Neural crest cell (in vitro differentiated cells): ENCODE measurements at regions not wholly inside any gene's neighbourhood (a gene's known extent, or its start where the extent isn't known, plus 50 kb on each side); places are given as distances from the start of the nearest gene placed in this dataset.

Experiments used
- DNase-seq: peaks from one replicate; pipeline ENCODE4 v3.0.0; 2021; ENCODE audit warnings: low read depth, mixed read lengths, low spot score
- H3K27ac Mint-ChIP-seq: one replicate; pipeline ENCODE4 v1.8.0; 2021; ENCODE audit warnings: mild to moderate bottlenecking, mixed read lengths; ENCODE audit not compliant: unreplicated experiment
- H3K27me3 Mint-ChIP-seq: 2 replicates; pipeline ENCODE4 v1.8.0; 2021; ENCODE audit warnings: low read depth, mild to moderate bottlenecking, mixed read lengths
- H3K36me3 Mint-ChIP-seq: 2 replicates; pipeline ENCODE4 v1.8.0; 2021; ENCODE audit warnings: low read depth, mild to moderate bottlenecking, mixed read lengths
- H3K4me1 Mint-ChIP-seq: 2 replicates; pipeline ENCODE4 v1.8.0; 2021; ENCODE audit warnings: mixed read lengths
- H3K4me3 Mint-ChIP-seq: one replicate; pipeline ENCODE4 v1.8.0; 2021; ENCODE audit warnings: mild to moderate bottlenecking, mixed read lengths
- H3K9me3 Mint-ChIP-seq: 2 replicates; pipeline ENCODE4 v1.8.0; 2021; ENCODE audit warnings: mixed read lengths
- CTCF ChIP-seq: fragments of 200-600 bp; sonication (generic); conservative IDR thresholded peaks from 2 replicates; pipeline ENCODE4 v1.5.0; 2021; ENCODE audit warnings: antibody characterized with exemption, mild to moderate bottlenecking

DNA sequence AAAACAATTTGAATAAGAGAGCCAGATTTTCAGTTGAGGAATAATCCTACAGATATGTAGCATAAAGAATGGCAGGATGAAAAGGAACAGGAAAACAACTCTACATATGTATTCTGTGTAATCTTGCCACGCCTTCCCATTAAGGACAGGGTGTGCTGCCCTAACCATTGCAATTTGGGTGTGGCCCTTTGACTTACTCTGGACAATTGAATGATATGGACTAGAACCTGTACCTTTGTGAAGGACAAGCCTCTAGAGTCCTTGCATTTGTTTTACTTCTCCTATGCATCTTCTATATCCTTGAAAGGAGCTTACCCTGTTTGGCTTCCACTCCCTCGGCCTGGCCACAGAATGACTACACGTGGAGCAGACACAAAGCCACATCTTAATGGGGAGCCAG lies 1261.6 kb upstream of the GBE1 start:
- no peak for DNase-seq
- no peak for TF ChIP-seq CTCF
- Mint-ChIP-seq H3K4me3 (no peak overlapping the region), H3K36me3 (no peaks in the 10 kb centered on the region), H3K9me3 (no peaks in the 10 kb centered on the region), H3K27ac (no peak overlapping the region), H3K27me3 (no peaks in the 10 kb centered on the region), H3K4me1 (no peaks in the 10 kb centered on the region)

DNA sequence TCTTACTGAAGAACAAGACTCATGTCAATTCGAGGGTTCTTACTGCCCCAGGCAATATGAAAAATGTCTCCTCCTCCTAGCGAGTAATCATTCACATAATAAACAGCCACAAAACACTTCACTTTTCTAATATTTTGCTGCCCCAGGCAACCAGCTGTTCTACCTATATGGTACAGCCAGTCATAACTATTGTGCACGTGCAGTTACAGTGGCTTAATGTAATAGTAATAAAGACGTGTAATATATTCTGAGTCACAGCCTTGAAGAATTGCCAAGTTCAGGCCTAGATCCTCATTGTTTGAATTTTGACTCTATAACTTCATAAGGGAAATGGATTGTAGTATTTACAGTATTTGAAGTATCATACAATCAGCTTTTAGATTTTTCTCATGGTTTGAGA lies 1250.0 kb upstream of the GBE1 start:
- H3K4me3 Mint-ChIP-seq = no peak overlapping the region
- H3K9me3 Mint-ChIP-seq = no peaks in the 10 kb centered on the region
- H3K27me3 Mint-ChIP-seq = no peaks in the 10 kb centered on the region
- H3K27ac Mint-ChIP-seq = no peak overlapping the region
- no peaks in the 10 kb centered on the region for H3K36me3 Mint-ChIP-seq
- no peak for DNase-seq
- no peak for TF ChIP-seq CTCF
- H3K4me1 Mint-ChIP-seq = no peaks in the 10 kb centered on the region

- no peaks in the 10 kb centered on the region for H3K36me3 Mint-ChIP-seq
- no peaks in the 10 kb centered on the region for H3K27me3 Mint-ChIP-seq
- H3K27ac Mint-ChIP-seq = no peak overlapping the region
- H3K4me3 Mint-ChIP-seq = no peak overlapping the region
- H3K4me1 Mint-ChIP-seq = peaks cover 7% of the 10 kb centered on the region
- no peak for TF ChIP-seq CTCF
- no peak for DNase-seq
- no peaks in the 10 kb centered on the region for H3K9me3 Mint-ChIP-seq
Measured at GRCh38 chr3:83003917-83004316, 1242.5 kb upstream of the GBE1 start.

DNA sequence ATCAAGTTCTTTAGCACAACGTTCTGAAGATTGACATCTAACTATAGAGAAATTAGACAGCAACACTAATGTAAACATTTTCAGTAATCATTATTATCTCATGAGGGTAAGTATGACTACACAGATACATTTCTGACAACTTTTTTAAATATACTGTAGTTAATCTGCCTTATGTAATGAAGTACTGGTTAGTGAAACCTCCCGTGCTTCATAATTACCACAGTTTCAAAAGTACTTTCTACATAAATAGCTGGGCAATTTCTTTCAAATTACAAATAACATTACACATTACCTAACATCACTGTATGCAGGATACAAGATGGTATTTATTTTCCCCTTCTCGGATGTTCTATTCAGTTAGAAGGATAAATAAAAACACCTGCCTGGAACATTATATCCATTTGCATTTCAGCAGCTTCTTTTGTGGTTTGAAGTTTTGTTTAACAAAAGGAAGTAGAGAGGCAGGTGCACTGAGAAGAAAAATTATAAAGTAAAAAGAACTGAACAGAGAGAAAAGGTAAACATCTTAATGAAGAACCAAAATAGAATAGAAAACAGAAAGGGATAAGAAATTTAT lies 1241.5 kb upstream of the GBE1 start:
- H3K4me3 Mint-ChIP-seq = no peak overlapping the region
- H3K36me3 Mint-ChIP-seq = no peaks in the 10 kb centered on the region
- no peak for DNase-seq
- H3K4me1 Mint-ChIP-seq = peaks cover 7% of the 10 kb centered on the region
- TF ChIP-seq CTCF = no peak
- no peaks in the 10 kb centered on the region for H3K9me3 Mint-ChIP-seq
- H3K27ac Mint-ChIP-seq = no peak overlapping the region
- no peaks in the 10 kb centered on the region for H3K27me3 Mint-ChIP-seq

DNA sequence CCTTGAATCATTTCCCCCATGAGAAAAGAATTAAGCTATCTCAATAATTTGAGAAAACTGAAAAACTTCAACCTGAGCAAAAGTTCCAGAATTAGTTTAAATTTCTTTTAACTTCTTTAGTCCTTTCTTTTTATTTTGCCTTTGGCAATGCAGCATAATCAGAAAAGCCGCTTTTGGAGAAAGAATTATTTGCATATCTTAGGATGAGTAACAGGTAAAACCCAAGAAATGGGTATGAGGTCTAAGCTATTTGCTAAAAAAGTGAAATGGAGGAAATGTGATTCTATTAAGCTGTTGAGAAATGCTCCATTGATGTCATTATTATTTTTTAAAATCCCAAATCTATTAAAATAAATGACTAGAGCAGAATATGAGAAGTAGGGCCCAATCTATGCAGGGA lies 1238.3 kb upstream of the GBE1 start:
- Mint-ChIP-seq H3K4me1 (peaks cover 7% of the 10 kb centered on the region), H3K36me3 (peaks cover 4% of the 10 kb centered on the region), H3K27ac (no peak overlapping the region), H3K27me3 (no peaks in the 10 kb centered on the region), H3K4me3 (no peak overlapping the region), H3K9me3 (peaks cover 16% of the 10 kb centered on the region)
- TF ChIP-seq CTCF = no peak
- no peak for DNase-seq

GRCh38 chr3:82978368-82978767 lies 1216.9 kb upstream of the GBE1 start:
- peaks cover 3% of the 10 kb centered on the region for H3K36me3 Mint-ChIP-seq
- no peaks in the 10 kb centered on the region for H3K27me3 Mint-ChIP-seq
- H3K4me3 Mint-ChIP-seq = no peak overlapping the region
- no peak for TF ChIP-seq CTCF
- peak overlapping the region; percentile 57 for H3K27ac Mint-ChIP-seq
- DNase-seq = peak; percentile 1
- H3K4me1 Mint-ChIP-seq = peaks cover 16% of the 10 kb centered on the region
- H3K9me3 Mint-ChIP-seq = peaks cover 15% of the 10 kb centered on the region
